Liver (tissue), 8 donors: ENCODE measurements at regions not wholly inside any gene's neighbourhood (a gene's known extent, or its start where the extent isn't known, plus 50 kb on each side); places are given as distances from the start of the nearest gene placed in this dataset.

Source experiments
- DNase-seq: peaks from one replicate; pipeline ENCODE4 v3.0.0-alpha.2; 2017; ENCODE audit warnings: low spot score
- H3K27ac ChIP-seq, 2 donors: one replicate each; pipeline ENCODE4 v1.7.0; 2013; ENCODE audit warnings: inconsistent platforms in 2 of 2, low read length in 2 of 2, control low read depth in 1 of 2, low read depth in 1 of 2, mild to moderate bottlenecking in 1 of 2
- H3K27me3 ChIP-seq, 4 donors: one replicate each; pipeline versions ENCODE4 v1.6.1 to v1.7.0; 2013; ENCODE audit warnings: low read length in 3 of 4, inconsistent platforms in 1 of 4, mild to moderate bottlenecking in 1 of 4, moderate library complexity in 1 of 4; ENCODE audit not compliant: control insufficient read depth in 4 of 4, insufficient read depth in 4 of 4
- H3K36me3 ChIP-seq, 4 donors: one replicate each; pipeline versions ENCODE4 v1.6.1 to v1.7.0; 2013; ENCODE audit warnings: low read length in 3 of 4, mild to moderate bottlenecking in 3 of 4, low read depth in 1 of 4, moderate library complexity in 1 of 4; ENCODE audit not compliant: control insufficient read depth in 4 of 4, insufficient read depth in 3 of 4
- H3K4me1 ChIP-seq, 4 donors: one replicate each; pipeline versions ENCODE4 v1.6.1 to v1.7.0; 2013; ENCODE audit warnings: low read length in 3 of 4, mild to moderate bottlenecking in 3 of 4, moderate library complexity in 1 of 4; ENCODE audit not compliant: control insufficient read depth in 4 of 4, insufficient read depth in 4 of 4
- H3K4me3 ChIP-seq, 3 donors: one replicate each; pipeline versions ENCODE4 v1.6.1 to v1.7.0; 2013; ENCODE audit warnings: low read length in 3 of 3, control low read depth in 1 of 3, low read depth in 1 of 3, mild to moderate bottlenecking in 1 of 3
- H3K9ac ChIP-seq, 2 donors: one replicate each; pipeline ENCODE4 v1.7.0; 2013; ENCODE audit warnings: low read length in 2 of 2, mild to moderate bottlenecking in 2 of 2, moderate library complexity in 2 of 2, control low read depth in 1 of 2, low read depth in 1 of 2
- H3K9me3 ChIP-seq, 4 donors: one replicate each; pipeline versions ENCODE4 v1.6.1 to v1.7.0; 2013; ENCODE audit warnings: low read length in 3 of 4; ENCODE audit not compliant: control insufficient read depth in 4 of 4
- EGR1 ChIP-seq, 2 donors: IDR thresholded peaks; 2 replicates each; pipeline ENCODE4 v1.6.1; 2016 to 2018; ENCODE audit warnings: antibody characterized with exemption in 2 of 2, low read depth in 2 of 2
- GABPA ChIP-seq, 2 donors: IDR thresholded peaks in 1 of 2; conservative IDR thresholded peaks in 1 of 2; 2 replicates each; pipeline ENCODE4 v1.6.1; 2016; ENCODE audit warnings: antibody characterized with exemption in 2 of 2, mild to moderate bottlenecking in 1 of 2, moderate library complexity in 1 of 2
- HNF4A ChIP-seq, 2 donors: conservative IDR thresholded peaks; 2 replicates each; pipeline ENCODE4 v1.6.1; 2016; ENCODE audit warnings: antibody characterized with exemption in 2 of 2, mild to moderate bottlenecking in 2 of 2
- HNF4G ChIP-seq: IDR thresholded peaks from 2 replicates; pipeline ENCODE4 v1.6.1; 2016; ENCODE audit warnings: antibody characterized with exemption
- JUND ChIP-seq, 2 donors: IDR thresholded peaks; 2 replicates each; pipeline ENCODE4 v1.6.1; 2016; ENCODE audit warnings: antibody characterized with exemption in 2 of 2
- RXRA ChIP-seq, 2 donors: IDR thresholded peaks; 2 replicates each; pipeline ENCODE4 v1.6.1; 2017 to 2018; ENCODE audit warnings: antibody characterized with exemption in 2 of 2, mild to moderate bottlenecking in 1 of 2
- SP1 ChIP-seq: IDR thresholded peaks from 2 replicates; pipeline ENCODE4 v1.6.1; 2018; ENCODE audit warnings: antibody characterized with exemption, mild to moderate bottlenecking
- WGBS: extraction: QIAGEN DNeasy Blood & Tissue Kit; methylation state at CpG from one replicate; pipeline ENCODE4 v1.1.7; 2013; 5-methylcytosine and 5-hydroxymethylcytosine counted together
- TF ChIP-seq, protein P1 (sequence below): fragments of 150-350 bp; IDR thresholded peaks from 2 replicates; pipeline ENCODE4 v1.5.1; 2017; ENCODE audit warnings: improper control_type of control experiment, low read depth, low read length; ENCODE audit not compliant: missing input control
- TF ChIP-seq, protein P2 (sequence below): IDR thresholded peaks from 2 replicates; pipeline ENCODE4 v1.6.1; 2016; ENCODE audit warnings: antibody characterized with exemption
- TF ChIP-seq, protein P3 (sequence below): IDR thresholded peaks from 2 replicates; pipeline ENCODE4 v1.6.1; 2016; ENCODE audit warnings: antibody characterized with exemption
- donor health status: healthy.
- donor health status: healthy.
- donor health status: healthy.
- donor health status: healthy.
- donor health status: healthy.

DNA sequence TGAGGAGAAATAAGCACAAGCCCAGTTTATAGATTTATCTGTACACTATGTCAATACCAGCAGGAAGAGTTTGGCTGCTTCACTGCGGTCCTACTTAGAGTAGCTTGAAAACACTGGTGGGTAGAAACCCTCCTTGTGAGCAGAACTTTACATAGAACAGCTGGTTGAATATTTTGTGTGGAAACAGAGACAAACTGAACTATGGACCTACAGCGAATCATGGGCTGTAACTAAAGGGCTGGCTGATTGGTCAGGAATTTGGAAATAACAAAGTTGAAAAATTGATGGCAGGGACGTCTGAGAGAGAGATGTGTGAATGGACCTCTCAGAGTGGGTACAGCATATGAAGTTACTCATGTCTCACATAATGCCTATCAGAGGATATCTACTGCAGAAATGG, 392.5 kb downstream of the MAN2A1 start:
- WGBS: 51% methylated on average over 3 of the region's 3 CpGs
- Histone ChIP-seq H3K4me3 (no peak overlapping the region), H3K9ac (no peak overlapping the region), H3K27me3 (no peaks in the 10 kb centered on the region), H3K9me3 (no peaks in the 10 kb centered on the region), H3K36me3 (no peaks in the 10 kb centered on the region), H3K27ac (no peak overlapping the region), H3K4me1 (peaks cover 0 to 10% (median 0%) of the 10 kb centered on the region in 4 donors)
- TF ChIP-seq HNF4G: no peak
- no peak for TF ChIP-seq JUND (IDR thresholded peaks at IDR 0.05)
- no peak for TF ChIP-seq EGR1 (IDR thresholded peaks at IDR 0.05; ENCODE audit: low read depth in 2 of 2)
- TF ChIP-seq, protein P1, sequence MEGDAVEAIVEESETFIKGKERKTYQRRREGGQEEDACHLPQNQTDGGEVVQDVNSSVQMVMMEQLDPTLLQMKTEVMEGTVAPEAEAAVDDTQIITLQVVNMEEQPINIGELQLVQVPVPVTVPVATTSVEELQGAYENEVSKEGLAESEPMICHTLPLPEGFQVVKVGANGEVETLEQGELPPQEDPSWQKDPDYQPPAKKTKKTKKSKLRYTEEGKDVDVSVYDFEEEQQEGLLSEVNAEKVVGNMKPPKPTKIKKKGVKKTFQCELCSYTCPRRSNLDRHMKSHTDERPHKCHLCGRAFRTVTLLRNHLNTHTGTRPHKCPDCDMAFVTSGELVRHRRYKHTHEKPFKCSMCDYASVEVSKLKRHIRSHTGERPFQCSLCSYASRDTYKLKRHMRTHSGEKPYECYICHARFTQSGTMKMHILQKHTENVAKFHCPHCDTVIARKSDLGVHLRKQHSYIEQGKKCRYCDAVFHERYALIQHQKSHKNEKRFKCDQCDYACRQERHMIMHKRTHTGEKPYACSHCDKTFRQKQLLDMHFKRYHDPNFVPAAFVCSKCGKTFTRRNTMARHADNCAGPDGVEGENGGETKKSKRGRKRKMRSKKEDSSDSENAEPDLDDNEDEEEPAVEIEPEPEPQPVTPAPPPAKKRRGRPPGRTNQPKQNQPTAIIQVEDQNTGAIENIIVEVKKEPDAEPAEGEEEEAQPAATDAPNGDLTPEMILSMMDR: no peak
- TF ChIP-seq RXRA (IDR thresholded peaks at IDR 0.05): no peak
- TF ChIP-seq SP1: peak; percentile 42
- TF ChIP-seq HNF4A (conservative IDR thresholded peaks at IDR 0.05): peak; percentile 65 to 74
- TF ChIP-seq, protein P2, sequence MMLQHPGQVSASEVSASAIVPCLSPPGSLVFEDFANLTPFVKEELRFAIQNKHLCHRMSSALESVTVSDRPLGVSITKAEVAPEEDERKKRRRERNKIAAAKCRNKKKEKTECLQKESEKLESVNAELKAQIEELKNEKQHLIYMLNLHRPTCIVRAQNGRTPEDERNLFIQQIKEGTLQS: no peak
- DNase-seq: no peak

DNA sequence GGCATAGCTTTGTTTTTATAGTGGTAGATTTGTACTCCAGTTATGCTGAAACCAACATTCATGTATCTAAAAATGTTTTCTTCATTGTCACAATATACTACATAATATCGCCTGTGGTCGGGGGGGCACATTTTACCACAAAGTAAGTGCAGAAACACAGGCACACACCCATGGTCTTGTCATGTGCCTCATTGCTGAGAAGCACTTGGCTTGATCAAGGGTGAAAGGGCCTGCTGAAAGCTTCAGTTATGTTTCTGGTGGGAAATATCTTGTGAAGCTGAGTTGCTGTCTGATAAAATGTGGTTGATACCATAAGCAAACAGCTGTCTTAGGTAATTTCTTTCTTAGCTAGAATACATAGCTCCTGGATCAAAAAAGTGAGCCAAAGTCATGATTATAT, 393.1 kb downstream of the MAN2A1 start:
- no peak for DNase-seq
- Histone ChIP-seq H3K36me3 (no peaks in the 10 kb centered on the region), H3K27me3 (no peaks in the 10 kb centered on the region), H3K9ac (no peak overlapping the region), H3K9me3 (no peaks in the 10 kb centered on the region), H3K4me1 (peaks cover 0 to 13% (median 1%) of the 10 kb centered on the region in 4 donors), H3K4me3 (no peak overlapping the region), H3K27ac (no peak overlapping the region)
- WGBS: 94% methylated on average over 2 of the region's 2 CpGs
- TF ChIP-seq JUND (IDR thresholded peaks at IDR 0.05) (no peak), GABPA (IDR thresholded peaks at IDR 0.05 in 1 of 2, conservative IDR thresholded peaks at IDR 0.05 in 1 of 2) (no peak), SP1 (no peak)

DNA sequence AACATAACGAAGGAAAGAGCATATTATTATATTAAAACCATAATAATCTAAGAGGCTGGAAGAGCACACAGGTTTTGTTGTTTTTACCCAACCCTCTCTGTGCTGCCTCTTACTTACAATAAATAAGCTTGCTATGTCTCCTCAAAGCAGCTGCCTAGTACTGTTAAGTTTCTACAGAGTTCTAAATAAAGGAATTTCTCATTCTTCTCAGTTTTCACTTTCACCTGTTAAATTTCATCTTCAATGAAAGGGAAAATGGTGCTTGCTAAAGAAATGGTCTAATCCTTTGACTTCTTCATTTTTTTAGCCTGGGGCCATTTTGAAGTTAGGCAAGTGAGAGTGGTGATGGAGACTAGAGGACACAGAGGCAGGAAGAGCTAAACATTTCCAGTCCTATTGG, 396.1 kb downstream of the MAN2A1 start:
- no peak for DNase-seq
- Histone ChIP-seq H3K9me3 (no peaks in the 10 kb centered on the region), H3K27ac (no peak overlapping the region), H3K9ac (no peak overlapping the region), H3K4me1 (peaks cover 0 to 22% (median 6%) of the 10 kb centered on the region in 4 donors), H3K4me3 (no peak overlapping the region), H3K27me3 (no peaks in the 10 kb centered on the region), H3K36me3 (no peaks in the 10 kb centered on the region)
- TF ChIP-seq, protein P3, sequence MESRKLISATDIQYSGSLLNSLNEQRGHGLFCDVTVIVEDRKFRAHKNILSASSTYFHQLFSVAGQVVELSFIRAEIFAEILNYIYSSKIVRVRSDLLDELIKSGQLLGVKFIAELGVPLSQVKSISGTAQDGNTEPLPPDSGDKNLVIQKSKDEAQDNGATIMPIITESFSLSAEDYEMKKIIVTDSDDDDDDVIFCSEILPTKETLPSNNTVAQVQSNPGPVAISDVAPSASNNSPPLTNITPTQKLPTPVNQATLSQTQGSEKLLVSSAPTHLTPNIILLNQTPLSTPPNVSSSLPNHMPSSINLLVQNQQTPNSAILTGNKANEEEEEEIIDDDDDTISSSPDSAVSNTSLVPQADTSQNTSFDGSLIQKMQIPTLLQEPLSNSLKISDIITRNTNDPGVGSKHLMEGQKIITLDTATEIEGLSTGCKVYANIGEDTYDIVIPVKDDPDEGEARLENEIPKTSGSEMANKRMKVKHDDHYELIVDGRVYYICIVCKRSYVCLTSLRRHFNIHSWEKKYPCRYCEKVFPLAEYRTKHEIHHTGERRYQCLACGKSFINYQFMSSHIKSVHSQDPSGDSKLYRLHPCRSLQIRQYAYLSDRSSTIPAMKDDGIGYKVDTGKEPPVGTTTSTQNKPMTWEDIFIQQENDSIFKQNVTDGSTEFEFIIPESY: no peak
- TF ChIP-seq SP1: no peak
- TF ChIP-seq, protein P1: no peak
- TF ChIP-seq GABPA (IDR thresholded peaks at IDR 0.05 in 1 of 2, conservative IDR thresholded peaks at IDR 0.05 in 1 of 2): no peak
- WGBS: 94% methylated on average over 1 of the region's 1 CpG
